ENCODE measurements at regions not wholly inside any gene's neighbourhood (a gene's known extent, or its start where the extent isn't known, plus 50 kb on each side); places are given as distances from the start of the nearest gene placed in this dataset.

DNA sequence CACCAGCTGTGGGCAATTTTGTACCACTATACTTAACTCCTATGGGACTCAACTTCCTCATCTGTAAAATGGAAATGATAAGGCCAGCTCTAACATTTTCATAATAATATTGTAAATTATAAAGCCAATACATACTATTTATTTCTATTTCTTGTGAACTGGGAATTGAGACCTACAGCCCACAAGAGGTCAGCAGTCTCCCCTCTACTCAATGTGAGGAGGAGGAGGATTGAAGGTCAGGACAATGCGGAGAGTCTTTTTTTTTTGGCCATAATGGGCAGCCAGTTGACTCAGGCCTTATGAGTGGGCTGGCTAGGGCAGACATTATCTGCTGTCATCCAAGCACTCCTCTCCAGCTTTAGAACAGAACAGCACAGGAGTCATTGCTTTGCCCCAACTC, 90.5 kb downstream of the NUF2 start:
- TF ChIP-seq POLR2A (IDR thresholded peaks at IDR 0.05), result no peak
- TF ChIP-seq, protein P1, sequence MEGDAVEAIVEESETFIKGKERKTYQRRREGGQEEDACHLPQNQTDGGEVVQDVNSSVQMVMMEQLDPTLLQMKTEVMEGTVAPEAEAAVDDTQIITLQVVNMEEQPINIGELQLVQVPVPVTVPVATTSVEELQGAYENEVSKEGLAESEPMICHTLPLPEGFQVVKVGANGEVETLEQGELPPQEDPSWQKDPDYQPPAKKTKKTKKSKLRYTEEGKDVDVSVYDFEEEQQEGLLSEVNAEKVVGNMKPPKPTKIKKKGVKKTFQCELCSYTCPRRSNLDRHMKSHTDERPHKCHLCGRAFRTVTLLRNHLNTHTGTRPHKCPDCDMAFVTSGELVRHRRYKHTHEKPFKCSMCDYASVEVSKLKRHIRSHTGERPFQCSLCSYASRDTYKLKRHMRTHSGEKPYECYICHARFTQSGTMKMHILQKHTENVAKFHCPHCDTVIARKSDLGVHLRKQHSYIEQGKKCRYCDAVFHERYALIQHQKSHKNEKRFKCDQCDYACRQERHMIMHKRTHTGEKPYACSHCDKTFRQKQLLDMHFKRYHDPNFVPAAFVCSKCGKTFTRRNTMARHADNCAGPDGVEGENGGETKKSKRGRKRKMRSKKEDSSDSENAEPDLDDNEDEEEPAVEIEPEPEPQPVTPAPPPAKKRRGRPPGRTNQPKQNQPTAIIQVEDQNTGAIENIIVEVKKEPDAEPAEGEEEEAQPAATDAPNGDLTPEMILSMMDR (IDR thresholded peaks at IDR 0.05), result no peak
